Smooth muscle cell of the brain vasculature (primary cell): ENCODE measurements at regions not wholly inside any gene's neighbourhood (a gene's known extent, or its start where the extent isn't known, plus 50 kb on each side); places are given as distances from the start of the nearest gene placed in this dataset.

Experiments
- DNase-seq: peaks from one replicate; pipeline ENCODE4 v3.0.0-alpha.2; 2012; ENCODE audit warnings: low read depth, low spot score

DNA sequence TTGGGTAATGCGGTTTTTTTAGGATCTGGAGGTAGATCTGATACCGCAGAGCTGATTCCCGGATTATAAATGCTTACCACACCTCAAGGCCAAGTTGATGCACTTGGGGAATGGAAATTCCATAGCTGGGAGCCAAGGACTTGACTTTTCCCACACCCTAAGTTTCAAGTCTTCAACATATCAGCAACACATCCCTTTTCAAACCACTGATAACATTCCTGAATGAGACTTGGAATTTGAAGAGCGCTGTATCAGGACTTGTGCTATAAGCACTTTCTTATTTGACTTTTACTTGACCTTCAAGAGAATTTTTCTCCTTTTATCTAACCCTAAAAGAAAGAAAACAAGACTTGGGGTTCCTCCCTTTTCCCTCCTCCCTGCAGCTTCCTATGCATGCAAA lies 90.6 kb upstream of the NAA20 start:
- no peak for DNase-seq

GRCh38 chr20:19928328-19929011 lies 88.7 kb upstream of the NAA20 start:
- no peak for DNase-seq

GRCh38 chr20:19929012-19929360 lies 88.2 kb upstream of the NAA20 start:
- no peak for DNase-seq

GRCh38 chr20:19929481-19930145 lies 87.5 kb upstream of the NAA20 start:
- DNase-seq: no peak

DNA sequence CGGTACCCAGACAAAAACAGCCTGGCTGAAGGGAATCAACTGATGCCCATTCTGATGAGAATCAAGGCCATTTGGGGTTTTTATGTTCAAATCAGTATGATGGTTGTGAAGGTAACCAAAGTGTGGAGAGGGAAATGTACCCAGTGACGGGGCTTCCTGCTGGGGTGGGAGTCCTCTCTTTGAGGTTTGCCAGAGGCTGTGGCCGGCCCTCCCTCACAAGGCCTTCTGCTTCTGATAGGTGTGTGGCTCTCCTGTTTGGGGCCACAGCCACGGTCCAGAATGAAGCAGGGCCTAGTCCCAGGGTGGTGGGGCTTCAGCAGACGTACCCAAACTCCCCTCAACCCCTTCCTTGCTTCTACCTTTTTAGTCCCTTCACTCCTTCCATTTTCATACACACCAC lies 86.7 kb upstream of the NAA20 start:
- no peak for DNase-seq

- DNase-seq: no peak
Observed at GRCh38 chr20:19932170-19932667, 84.9 kb upstream of the NAA20 start.

DNA sequence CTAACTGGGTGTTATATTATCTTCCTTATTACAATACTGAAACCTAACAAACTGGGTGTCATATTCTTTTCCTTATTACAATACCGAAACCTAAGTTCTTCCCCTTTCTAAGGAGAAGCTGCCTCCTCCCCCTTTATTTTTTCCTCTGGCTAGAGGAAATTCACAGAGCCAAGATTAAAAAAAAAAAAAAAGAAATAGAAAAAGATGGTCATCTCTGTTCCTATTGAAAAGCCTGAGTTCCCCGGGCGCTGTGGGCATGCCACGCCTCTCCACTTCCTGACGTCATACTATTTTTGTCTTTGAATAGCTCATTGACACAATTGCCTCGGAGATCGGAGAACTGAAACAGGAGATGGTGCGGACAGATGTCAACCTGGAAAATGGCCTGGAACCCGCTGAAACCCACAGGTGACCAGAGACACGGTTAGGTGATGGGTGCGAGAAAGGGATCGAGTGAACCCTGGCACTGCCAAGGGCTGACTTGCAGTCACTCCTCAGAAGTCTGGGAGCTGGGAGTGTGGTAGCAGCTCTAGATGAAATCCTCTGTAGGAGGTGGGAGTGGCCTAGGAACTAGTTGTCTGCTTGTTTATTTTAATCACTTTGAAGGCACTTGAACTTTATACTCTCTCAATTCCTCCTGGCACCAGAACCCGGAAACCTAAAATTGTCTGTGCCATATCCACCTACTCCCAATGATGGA lies 82.2 kb upstream of the NAA20 start:
- no peak for DNase-seq

GRCh38 chr20:19935842-19936241 lies 81.3 kb upstream of the NAA20 start:
- DNase-seq: no peak

GRCh38 chr20:19936466-19937200 lies 80.5 kb upstream of the NAA20 start:
- DNase-seq: no peak

DNA sequence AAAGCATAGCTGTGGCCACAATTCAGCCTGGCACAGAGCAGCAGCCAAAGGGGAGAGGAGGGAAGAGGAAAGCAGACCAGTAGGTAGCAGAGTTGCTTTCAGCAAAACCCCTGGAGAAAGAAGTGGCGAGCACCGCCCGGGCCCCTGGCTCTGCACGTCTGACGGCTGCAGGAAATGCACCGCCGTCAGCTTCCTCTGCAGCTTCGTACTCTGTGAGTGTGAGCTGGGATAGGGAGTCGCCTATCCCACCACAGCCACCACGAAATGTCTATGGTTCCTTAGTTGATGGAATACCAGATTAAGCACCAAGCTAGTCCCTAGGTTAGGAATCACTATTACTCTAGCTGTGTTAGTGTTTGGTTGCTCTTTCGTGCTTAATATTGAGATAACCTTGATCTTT lies 79.9 kb upstream of the NAA20 start:
- DNase-seq: no peak

- DNase-seq: no peak
Observed at GRCh38 chr20:19937651-19938420, 79.3 kb upstream of the NAA20 start.

GRCh38 chr20:19938421-19939090 lies 78.6 kb upstream of the NAA20 start:
- no peak for DNase-seq

- DNase-seq: no peak
Observed at GRCh38 chr20:19940988-19941460, 76.1 kb upstream of the NAA20 start.

DNA sequence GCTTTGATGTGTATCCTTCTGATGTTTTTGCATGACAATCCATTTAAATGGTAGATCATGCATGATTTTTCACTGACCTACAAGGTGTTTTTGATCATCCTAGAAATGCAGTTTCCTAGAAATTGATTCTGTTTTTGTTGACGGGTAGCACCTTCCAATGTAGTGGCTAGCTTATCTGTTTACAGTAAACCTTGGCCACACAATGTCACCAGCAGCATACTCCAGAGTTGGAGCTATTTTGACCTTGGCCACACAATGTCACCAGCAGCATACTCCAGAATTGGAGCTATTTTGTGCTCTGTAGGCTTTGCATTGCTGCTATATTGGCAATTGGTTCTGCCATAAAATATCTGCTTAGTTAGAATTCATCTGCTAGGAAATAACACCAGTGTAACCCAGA lies 74.6 kb upstream of the NAA20 start:
- no peak for DNase-seq

DNA sequence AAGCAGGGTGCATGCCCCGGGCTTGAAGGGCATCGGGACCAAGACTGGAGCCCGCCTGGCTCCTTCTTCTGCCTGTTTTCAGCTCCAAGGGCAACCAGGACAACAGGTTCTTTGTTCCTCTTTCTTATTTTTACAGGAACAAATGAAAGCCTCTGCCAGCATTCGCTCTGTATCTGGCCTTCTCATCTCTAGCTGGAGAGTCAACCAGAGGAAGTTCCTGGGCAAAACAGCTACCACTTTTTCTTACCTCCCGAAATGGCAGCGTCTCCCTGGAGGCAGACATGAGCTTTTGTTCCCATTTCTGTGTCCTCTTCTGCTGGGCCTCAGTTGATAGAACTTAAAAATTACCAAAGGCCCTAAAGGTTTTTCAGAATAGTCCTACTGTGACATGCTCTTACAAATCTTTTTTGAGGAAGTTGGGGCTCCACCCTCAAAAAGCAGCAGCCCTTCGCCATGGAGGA lies 74.1 kb upstream of the NAA20 start:
- no peak for DNase-seq

DNA sequence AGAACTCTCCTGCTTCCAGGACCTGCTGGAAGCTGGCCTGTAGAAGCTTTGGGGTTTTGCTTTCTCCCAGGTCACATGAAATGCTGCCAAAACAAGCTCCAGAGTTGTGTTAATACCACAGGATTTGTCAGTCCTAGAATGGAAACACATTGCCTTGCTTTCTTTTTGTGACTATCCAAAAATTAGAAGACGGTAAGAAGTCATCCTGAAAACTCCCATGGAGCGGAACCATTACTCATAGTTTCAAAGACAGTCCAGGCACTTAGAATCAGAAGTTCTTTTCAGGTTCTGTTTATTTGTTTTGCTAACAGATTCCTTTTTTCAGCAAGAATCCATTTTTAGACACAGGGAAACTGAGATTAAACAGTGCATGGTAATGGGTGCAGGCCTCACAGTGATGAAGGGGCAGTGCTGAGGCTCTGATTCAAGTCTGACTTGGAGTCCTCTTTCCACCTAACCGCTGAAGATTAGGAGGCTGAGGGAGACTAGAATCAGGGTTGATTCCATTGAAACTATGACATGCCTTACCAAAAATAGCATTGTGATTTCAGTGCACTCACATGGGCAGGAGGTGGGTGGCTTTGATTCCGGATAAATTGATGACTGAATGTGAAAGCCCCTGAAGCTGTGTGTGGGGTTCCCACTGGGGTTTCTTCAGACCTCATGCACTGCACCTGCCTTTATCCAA lies 72.2 kb upstream of the NAA20 start:
- DNase-seq: peak; percentile 55

DNA sequence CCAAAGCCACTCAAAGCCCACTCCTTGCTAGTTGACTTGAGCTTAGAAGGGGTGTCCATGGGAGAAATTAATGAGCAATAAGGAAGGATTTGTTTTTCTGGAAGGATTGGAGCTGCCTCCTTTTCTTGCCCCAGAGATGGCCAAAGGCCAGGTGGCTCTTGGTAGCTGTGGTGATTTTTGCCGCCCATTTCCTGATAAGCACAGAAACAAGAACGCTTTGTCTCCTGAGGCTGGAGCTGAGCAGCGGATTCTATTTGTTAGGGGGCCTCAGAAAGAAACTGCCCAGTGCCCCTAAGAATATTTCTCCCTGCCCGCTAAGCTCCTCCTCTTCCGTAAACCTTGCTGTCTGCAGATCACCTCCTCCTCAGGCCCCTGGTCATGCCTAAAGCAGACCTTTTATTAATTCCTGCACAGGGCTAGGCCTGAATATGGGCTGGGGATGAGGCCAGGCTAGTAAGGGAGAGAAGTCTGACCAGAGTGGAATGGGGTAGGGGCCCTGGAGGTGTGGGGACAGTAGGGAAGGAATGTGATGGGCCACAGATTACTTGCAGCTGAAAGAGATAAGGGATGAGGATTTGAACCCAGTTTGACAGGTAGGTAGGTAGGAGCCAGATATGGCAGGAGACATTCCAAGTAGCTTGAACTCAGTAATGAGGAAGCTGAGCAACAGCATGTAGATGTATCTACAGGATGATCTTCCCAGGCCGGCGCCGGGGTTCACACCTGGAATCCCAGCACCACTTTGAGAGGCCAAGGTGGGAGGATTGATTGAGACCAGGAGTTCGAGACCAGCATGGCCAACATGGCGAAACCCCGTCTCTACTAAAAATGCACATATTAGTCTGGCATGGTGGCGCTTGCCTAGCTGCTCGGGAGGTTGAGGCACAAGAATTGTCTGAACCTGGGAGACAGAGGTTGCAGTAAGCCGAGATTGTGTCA lies 71.2 kb upstream of the NAA20 start:
- no peak for DNase-seq

- DNase-seq: no peak
Observed at GRCh38 chr20:19947611-19948264, 69.4 kb upstream of the NAA20 start.
